C1 segment of cervical spinal cord (tissue), 14 donors: ENCODE measurements at regions not wholly inside any gene's neighbourhood (a gene's known extent, or its start where the extent isn't known, plus 50 kb on each side); places are given as distances from the start of the nearest gene placed in this dataset.
"Not testable (repeated sequence)": the region's sequence is repeated elsewhere in the genome, so short reads cannot be mapped to it uniquely, and the experiment has no call there.

ENCODE experiments used
- DNase-seq, 14 donors: peaks; one replicate each; lab custom pipeline; 2025; lab: John Stamatoyannopoulos, UW

DNA sequence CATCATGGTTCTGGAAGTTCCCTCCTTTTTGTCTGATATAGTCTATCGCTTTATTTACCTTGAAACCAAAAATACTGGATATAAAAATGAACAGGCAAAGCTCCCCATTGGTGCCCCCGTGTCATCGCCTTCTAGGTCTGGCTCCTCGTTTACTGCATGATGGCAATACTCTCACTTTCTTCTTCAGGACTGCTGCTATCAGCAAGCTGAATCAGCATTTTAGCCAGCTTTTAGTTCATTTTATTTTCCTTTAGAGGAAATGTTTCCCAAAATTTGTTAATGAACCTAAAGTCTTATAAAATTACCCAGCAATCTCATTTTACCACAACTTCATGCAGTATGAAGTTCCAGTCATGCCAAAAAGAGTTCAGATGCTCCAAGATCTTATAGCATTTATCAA lies 80.5 kb downstream of the ZIC3 start:
- no peak for DNase-seq

DNA sequence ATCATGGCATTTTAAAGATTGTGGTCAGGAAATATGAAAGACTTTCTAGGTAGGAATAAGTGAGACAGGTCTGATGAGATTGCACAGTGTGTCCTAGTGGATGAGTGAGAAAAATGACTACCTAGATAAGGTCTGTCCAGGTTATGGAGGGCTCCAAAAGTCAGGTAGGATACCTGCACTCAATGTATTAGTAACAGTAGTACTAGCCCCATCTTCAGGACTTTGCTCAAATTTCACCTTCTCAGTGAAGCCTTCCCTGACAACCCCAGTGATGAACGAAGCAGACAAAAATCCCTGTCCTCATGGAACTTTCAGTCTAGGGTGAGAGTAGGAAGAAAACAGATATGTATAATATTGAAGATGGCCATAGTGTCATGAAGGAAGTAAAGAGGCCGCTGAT lies 85.7 kb downstream of the ZIC3 start:
- no peak for DNase-seq

DNA sequence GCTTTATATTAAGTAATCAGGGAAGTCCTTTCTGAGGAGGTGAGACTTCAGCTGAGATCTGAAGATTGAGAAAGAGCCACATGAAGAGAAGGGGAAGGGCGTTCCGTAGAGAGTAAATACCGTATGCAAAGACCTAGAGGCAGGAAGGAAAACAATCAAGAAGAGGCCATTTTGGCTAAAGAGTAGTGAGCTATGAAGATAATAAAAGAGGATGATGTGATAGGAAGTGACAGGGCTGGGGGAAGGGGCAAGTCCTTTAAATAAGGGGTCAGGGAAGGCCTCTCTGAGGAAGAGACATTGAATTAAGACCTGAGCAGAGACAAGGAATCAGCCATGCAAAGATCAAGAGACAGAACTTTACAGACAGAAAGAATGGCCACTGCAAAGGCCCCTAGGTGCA lies 86.2 kb downstream of the ZIC3 start:
- DNase-seq = no peak

DNA sequence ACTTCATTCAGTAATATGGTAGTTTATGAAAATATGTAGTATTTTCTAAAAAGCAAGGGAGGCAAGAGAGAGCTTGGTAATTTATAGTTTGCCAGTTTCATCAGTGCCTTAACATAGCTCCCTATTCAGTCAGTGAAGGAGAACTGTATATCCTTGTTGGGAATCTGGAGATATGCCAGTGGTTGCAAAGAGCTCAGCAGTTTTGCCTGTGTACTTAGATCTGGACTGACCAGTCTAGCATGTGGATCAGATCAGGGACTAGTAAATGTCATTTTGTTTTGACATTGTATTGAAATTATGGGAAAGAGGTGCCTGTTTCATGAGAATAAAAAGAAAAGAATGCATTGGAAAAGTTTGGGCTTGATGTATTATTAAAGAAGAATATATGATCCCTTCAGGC lies 88.6 kb downstream of the ZIC3 start:
- DNase-seq = no peak

DNA sequence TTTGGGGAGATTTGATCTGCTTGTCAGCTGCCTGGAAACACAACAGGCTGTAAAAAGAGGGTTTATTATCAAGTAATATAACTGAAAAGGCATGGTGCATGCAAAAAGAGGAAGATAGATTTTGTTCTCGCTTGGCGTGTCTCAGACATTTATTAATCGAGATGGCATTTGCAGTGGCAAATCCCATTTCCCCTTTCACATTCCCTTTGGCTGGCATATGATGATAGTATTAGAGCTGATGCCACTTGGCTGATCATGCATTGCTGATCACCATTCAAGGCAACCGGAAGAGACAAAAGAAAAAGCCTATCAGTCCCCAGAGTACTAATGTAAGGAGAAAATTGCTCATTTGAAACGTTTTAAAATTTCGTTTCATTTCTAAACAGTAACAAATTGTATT lies 101.8 kb downstream of the ZIC3 start:
- DNase-seq = no peak

DNA sequence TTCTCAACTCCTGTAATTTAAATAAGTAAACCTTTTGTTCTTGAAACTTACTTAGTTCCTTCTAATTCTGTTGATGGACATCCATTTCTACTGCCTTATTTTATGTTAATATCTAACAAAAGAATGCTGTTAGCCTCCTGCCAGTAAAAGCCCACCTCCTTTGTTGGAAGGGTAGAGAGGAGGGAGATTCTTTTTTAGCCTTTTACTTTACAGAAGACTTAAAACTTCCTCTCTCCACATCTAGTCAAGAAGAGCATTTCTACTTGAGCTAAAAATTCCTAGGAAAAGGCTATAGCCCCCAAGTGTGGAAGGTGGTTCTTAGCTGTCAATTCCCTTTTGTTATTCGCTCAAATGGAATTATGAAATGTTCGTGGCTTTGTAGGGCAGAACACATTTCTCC lies 118.7 kb downstream of the ZIC3 start:
- no peak for DNase-seq

- DNase-seq = no peak
Measured at GRCh38 chrX:137695417-137695816, 129.5 kb downstream of the ZIC3 start.

GRCh38 chrX:137707348-137707747 lies 141.4 kb downstream of the ZIC3 start:
- DNase-seq = no peak

DNA sequence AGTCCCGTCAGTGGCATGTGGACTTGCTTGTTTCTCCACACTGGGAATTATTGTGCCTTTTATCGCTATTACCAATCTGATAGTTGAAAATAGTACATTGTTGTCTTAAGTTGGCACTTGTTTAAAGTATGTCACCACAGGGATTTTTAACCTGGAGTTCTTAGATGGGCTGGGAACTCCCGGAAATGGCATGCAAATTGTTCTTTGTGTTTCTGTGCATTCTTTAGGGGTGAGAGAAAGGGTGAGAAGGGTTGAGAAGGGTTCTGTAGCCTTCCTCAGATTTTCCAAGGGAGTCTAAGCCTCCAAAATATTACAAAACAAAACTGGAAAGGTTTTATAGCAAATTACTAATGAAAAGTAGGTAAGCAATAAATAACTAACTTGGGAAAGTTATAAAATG lies 176.9 kb downstream of the ZIC3 start:
- no peak for DNase-seq

GRCh38 chrX:137743414-137743813 lies 177.5 kb downstream of the ZIC3 start:
- no peak for DNase-seq

DNA sequence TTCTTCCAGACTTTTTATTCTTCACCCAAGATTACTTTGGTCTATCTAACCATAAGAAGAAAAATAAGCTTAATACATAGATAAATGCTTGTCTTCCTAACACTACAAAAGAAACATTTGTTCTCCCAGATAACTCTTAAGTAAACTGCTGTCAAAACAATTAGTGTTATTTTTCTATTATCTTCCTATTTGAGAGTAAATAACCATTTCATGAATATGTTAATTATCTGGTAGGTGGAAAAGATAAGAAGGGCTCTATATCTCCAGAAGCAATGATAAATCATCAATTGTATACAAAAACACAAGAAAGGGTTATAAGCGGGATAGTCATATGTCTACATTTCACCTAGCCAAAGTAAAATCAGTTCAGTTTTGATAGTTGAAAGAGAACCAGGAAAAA lies 180.4 kb downstream of the ZIC3 start:
- DNase-seq = no peak

GRCh38 chrX:137747244-137748043 lies 181.5 kb downstream of the ZIC3 start:
- DNase-seq = no peak

- DNase-seq = no peak
Measured at GRCh38 chrX:137748827-137749226, 182.9 kb downstream of the ZIC3 start.

DNA sequence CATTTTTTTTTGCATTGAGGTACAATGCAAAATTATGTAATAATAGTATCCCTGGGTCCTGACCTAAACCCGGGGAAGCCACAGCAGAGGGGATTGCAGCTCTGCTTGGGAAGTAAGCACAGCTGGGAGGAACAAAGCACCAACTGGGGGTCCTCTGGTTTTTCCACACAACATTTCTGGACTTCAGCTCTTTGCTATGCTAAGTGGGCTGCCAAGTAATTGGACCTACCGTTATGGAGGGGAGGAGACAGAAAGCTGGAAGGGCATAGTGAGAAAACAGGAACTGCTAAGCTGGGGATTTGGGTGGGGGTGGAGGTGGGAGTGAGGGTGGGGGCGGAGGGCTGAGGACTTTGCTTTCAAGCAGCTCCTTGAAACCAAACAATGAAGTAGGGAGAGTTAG lies 183.3 kb downstream of the ZIC3 start:
- no peak for DNase-seq

DNA sequence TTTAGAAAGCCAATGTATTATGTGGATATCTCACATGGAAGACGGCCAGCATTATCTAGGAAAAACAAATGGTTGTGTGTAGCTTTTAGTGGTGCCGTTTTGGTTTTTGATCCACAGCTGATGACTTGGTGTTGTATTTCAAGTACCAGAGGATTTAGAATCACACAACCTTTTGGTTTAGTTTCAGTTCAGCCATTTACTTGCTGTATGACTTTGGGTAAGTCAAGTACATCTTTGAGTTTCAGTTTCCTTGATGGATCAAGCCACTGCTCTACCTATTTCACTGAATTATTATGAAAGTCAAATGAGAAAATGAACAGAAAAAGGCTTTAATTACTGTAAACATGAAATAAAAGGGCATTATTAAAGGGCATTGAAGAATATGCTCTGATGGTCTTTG lies 205.6 kb downstream of the ZIC3 start:
- no peak for DNase-seq

DNA sequence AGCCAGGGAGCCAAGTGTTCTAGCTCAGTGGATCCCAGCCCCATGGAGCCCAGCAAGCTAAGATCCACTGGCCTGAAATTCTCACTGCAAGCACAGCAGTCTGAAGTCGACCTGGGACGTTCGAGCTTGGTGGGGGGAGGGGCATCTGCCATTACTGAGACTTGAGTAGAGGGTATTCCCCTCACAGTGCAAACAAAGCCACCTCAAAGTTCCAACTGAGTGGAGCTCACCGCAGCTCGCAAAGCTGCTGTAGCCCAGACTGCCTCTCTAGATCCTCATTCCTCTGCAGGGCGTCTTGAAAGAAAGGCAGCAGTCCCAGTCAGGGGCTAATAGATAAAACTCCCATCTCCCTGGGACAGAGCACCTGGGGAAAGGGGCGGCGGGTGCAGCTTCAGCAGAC lies 226.3 kb downstream of the ZIC3 start:
- no peak for DNase-seq

DNA sequence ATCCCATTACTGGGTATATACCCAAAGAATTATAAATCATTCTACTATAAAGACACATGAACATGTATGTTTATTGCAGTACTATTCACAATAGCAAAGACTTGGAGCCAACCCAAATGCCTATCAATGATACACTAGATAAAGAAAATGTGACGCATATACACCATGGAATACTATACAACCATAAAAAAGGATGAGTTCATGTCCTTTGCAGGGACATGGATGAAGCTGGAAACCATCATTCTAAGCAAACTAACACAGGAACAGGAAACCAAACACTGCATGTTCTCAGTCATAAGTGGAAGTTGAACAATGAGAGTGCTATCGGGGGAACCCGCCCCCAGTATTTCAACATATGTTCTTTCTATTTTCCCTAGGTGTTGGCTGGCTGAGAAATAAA lies 232.0 kb downstream of the ZIC3 start:
- not testable (repeated sequence) for DNase-seq

GRCh38 chrX:137823257-137823656 lies 257.3 kb downstream of the ZIC3 start:
- DNase-seq = no peak

GRCh38 chrX:137847376-137847775 lies 281.4 kb downstream of the ZIC3 start:
- no peak for DNase-seq

DNA sequence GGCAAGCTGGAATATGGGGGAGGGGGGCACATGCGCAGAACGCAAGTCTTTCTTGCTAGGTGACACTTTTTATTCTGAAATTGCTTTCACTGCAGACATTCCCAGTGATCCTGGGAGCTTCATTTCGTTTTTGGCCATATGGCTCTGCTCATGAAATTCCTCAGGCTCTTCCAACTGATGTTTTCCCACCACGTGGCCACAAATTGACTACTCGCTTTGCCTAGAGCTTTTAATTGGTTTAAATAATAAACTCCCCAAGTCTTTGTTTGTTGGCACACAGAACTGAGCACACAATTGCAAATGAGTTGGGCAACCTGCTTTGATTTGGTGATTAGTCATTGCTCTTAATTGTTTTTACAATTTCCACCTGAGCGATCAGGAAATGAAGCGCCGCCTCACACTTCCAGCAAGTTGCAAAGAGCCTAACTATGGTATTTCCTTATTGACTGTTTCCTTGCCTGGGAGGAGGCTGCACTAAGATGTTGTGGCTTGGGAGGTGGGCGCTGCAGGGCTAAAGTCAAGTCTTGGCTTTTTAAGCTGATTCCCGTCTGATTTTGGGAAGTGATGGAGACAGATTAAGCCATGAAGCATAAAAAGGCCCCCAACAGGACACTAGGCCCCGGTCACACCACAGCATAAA lies 282.5 kb downstream of the ZIC3 start:
- DNase-seq = no peak

GRCh38 chrX:137852502-137852901 lies 286.6 kb downstream of the ZIC3 start:
- no peak for DNase-seq

GRCh38 chrX:137855490-137855889 lies 289.6 kb downstream of the ZIC3 start:
- DNase-seq = no peak

DNA sequence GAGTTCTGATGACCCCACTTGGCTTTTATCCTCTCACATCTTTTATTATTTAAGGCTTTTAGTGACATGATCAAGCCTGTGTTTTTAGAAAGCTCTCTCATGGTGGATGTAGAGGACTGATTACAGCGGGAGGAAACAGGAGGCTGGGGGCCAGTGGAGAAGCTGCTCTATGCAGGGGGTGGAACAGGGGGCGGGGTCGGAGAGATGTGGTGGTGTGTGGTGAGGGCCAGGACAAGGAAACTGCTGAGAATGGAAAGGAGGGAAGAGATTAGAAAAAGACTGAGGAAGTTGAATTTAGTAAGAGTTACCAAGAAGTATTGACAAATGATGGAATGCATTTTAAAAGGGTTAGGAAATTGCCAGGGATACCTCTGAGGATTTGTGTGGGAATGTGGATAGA lies 292.2 kb downstream of the ZIC3 start:
- DNase-seq = no peak

DNA sequence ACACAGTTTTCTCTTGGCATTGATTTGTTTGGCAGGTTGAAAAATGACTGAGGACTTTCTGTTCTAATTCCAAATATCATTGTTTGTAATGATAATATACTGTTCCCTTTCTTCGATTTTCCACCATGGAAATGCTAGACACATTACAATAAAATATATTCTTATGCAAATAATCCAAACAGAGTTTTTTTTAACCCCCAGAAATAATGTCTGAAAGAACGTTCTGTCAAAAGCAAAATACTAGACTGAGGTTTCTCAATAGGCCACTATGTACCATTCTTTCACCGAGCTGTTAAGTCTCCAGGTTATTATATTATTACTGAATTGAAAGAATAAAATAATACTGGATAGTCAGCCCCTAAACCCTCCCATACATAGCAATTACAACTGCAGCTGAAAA lies 312.5 kb downstream of the ZIC3 start:
- no peak for DNase-seq
